Stomach (tissue), 8 donors: ENCODE measurements at regions not wholly inside any gene's neighbourhood (a gene's known extent, or its start where the extent isn't known, plus 50 kb on each side); places are given as distances from the start of the nearest gene placed in this dataset.
"Not testable (repeated sequence)": the region's sequence is repeated elsewhere in the genome, so short reads cannot be mapped to it uniquely, and the experiment has no call there.

Experiments used
- DNase-seq, 2 donors: peaks; one replicate each; pipeline versions ENCODE4 v3.0.0 to v3.0.0-alpha.2; 2013 to 2019
- H3K27ac ChIP-seq, 5 donors: fragments of 200-600 bp in 4 of 5; sonication (generic) in 4 of 5; one replicate each; pipeline ENCODE4 v1.5.1; 2013 to 2019; ENCODE audit warnings: mild to moderate bottlenecking in 1 of 5, moderate library complexity in 1 of 5
- H3K27me3 ChIP-seq, 3 donors: fragments of 200-600 bp; sonication (generic); one replicate each; pipeline ENCODE4 v1.5.1; 2017 to 2019; ENCODE audit warnings: mixed run types in 1 of 3
- H3K36me3 ChIP-seq, 4 donors: fragments of 200-600 bp; sonication (generic); 1 replicate in 3 of 4; 2 replicates in 1 of 4; pipeline ENCODE4 v1.5.1; 2016 to 2019
- H3K4me1 ChIP-seq, 4 donors: fragments of 200-600 bp; sonication (generic); one replicate each; pipeline ENCODE4 v1.5.1; 2016 to 2019
- H3K4me3 ChIP-seq, 4 donors: fragments of 200-600 bp; sonication (generic) in 3 of 4; one replicate each; pipeline ENCODE4 v1.5.1; 2016 to 2019; ENCODE audit warnings: mild to moderate bottlenecking in 1 of 4
- H3K9me3 ChIP-seq, 4 donors: fragments of 200-600 bp; sonication (generic); one replicate each; pipeline ENCODE4 v1.5.1; 2016 to 2019
- EP300 ChIP-seq: sonication (generic); formaldehyde crosslinking; IDR thresholded peaks from one replicate; pipeline ENCODE4 v1.6.1; 2017; ENCODE audit warnings: antibody characterized with exemption
- POLR2A ChIP-seq, 4 donors: fragments of 450-650 bp; IDR thresholded peaks; one replicate each; pipeline ENCODE4 v1.6.1; 2016; ENCODE audit warnings: antibody characterized with exemption in 4 of 4, control low read depth in 2 of 4, mild to moderate bottlenecking in 1 of 4, moderate library complexity in 1 of 4
- POLR2AphosphoS5 ChIP-seq, 3 donors: sonication (generic); formaldehyde crosslinking; IDR thresholded peaks; one replicate each; pipeline ENCODE4 v1.6.1; 2016; ENCODE audit warnings: antibody characterized with exemption in 3 of 3
- WGBS, 5 donors: extraction: QIAGEN DNeasy Blood & Tissue Kit in 3 of 5; methylation state at CpG; one replicate each; pipeline versions ENCODE4 v1.1.5 to v1.1.7; 2013 to 2018; 5-methylcytosine and 5-hydroxymethylcytosine counted together
- intact Hi-C: fragments of 100-400 bp; cut with DNase I; formaldehyde crosslinking; loops from one replicate; pipeline ENCODE4 v1.15.1; 2023; ENCODE audit warnings: low total_unique reads
- TF ChIP-seq, protein P1 (sequence below), 7 experiments: fragments of 450-650 bp in 4 of 7; fragments of 200-600 bp in 3 of 7; sonication (generic) in 3 of 7; IDR thresholded peaks; one replicate each; pipeline ENCODE4 v1.5.1; 2016 to 2019; ENCODE audit warnings: antibody characterized with exemption in 7 of 7, control low read depth in 2 of 7, mild to moderate bottlenecking in 1 of 7
- donor health status: healthy with polysubstance abuse.
- donor health status: Bipolar disorder and iron deficiency.
- donor health status: healthy.

DNA sequence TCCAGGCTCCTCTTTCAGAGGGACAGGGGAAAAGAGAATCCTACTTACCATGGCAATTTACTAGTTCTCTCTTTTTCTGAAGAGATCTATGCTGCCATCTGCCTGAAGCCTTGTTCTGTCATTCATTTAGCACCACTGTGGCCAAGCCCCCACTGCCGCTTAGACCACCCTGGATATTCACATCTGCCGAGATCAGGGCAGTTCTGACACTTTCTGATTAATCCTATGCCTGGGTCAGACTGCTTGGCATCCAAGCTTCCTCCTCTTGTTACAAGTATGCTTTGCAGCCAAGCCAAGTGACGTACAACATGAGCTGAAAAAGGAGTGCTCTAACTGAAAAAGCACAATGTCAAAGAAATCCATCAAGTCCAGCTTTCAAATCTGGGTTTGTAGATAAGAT, 332.6 kb downstream of the SUCLG1 start:
- Histone ChIP-seq H3K4me3 (no peak overlapping the region), H3K9me3 (peaks cover 0 to 8% (median 0%) of the 10 kb centered on the region in 4 donors), H3K27me3 (no peaks in the 10 kb centered on the region), H3K27ac (no peak overlapping the region), H3K4me1 (no peaks in the 10 kb centered on the region), H3K36me3 (no peaks in the 10 kb centered on the region)
- DNase-seq = peak in 1 of 2 donors; percentile 38
- no peak for TF ChIP-seq EP300
- TF ChIP-seq, protein P1, sequence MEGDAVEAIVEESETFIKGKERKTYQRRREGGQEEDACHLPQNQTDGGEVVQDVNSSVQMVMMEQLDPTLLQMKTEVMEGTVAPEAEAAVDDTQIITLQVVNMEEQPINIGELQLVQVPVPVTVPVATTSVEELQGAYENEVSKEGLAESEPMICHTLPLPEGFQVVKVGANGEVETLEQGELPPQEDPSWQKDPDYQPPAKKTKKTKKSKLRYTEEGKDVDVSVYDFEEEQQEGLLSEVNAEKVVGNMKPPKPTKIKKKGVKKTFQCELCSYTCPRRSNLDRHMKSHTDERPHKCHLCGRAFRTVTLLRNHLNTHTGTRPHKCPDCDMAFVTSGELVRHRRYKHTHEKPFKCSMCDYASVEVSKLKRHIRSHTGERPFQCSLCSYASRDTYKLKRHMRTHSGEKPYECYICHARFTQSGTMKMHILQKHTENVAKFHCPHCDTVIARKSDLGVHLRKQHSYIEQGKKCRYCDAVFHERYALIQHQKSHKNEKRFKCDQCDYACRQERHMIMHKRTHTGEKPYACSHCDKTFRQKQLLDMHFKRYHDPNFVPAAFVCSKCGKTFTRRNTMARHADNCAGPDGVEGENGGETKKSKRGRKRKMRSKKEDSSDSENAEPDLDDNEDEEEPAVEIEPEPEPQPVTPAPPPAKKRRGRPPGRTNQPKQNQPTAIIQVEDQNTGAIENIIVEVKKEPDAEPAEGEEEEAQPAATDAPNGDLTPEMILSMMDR (IDR thresholded peaks at IDR 0.05) = no peak
- TF ChIP-seq POLR2A (IDR thresholded peaks at IDR 0.05) = no peak
- no peak for TF ChIP-seq POLR2AphosphoS5 (IDR thresholded peaks at IDR 0.05)
- 33 to 44% (median 40%) methylated on average over 3 of the region's 3 CpGs for WGBS, 5 donors
- intact Hi-C loops = no loop called here

- Histone ChIP-seq H3K36me3 (no peaks in the 10 kb centered on the region), H3K9me3 (peaks cover 0 to 8% (median 0%) of the 10 kb centered on the region in 4 donors), H3K4me1 (no peaks in the 10 kb centered on the region), H3K4me3 (no peak overlapping the region), H3K27me3 (no peaks in the 10 kb centered on the region), H3K27ac (no peak overlapping the region)
- WGBS, 5 donors = 50 to 90% (median 73%) methylated on average over 1 of the region's 1 CpG
- DNase-seq = no peak
- TF ChIP-seq POLR2A (IDR thresholded peaks at IDR 0.05) (no peak), POLR2AphosphoS5 (IDR thresholded peaks at IDR 0.05) (no peak), EP300 (no peak)
- TF ChIP-seq, protein P1 (IDR thresholded peaks at IDR 0.05) = no peak
- intact Hi-C loops = no loop called here
Measured at GRCh38 chr2:84126084-84126483, 333.0 kb downstream of the SUCLG1 start.

DNA sequence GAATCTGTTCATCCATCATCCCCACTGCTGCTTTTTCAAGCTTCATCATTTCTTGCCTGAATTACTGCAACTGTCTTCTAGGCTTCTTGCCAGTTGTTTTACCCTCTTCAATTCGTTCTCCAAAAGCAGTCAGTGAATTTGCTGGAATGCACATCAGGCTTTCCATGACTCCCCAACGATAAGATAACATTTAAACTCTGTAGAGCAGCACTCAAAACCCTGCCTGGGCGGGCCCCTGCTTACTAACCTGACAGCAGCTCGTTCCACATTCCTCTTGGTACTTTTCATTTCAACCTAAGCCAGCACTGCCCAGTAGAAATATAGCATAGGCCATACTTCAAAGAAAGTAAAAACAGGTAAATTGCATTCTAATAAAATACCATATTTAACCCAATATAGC, 342.9 kb downstream of the SUCLG1 start:
- H3K27me3 ChIP-seq = no peaks in the 10 kb centered on the region
- no peak for TF ChIP-seq POLR2AphosphoS5 (IDR thresholded peaks at IDR 0.05)
- no peak for TF ChIP-seq POLR2A (IDR thresholded peaks at IDR 0.05)
- TF ChIP-seq, protein P1 (IDR thresholded peaks at IDR 0.05) = no peak
- no peak for TF ChIP-seq EP300
- H3K36me3 ChIP-seq = no peaks in the 10 kb centered on the region
- no peak overlapping the region for H3K27ac ChIP-seq
- WGBS, 5 donors = 24 to 41% (median 36%) methylated on average over 4 of the region's 4 CpGs
- H3K9me3 ChIP-seq = peaks cover 0 to 14% (median 10%) of the 10 kb centered on the region in 4 donors
- H3K4me1 ChIP-seq = no peaks in the 10 kb centered on the region
- intact Hi-C loops = no loop called here
- peak in 1 of 2 donors; percentile 10 for DNase-seq
- no peak overlapping the region for H3K4me3 ChIP-seq

DNA sequence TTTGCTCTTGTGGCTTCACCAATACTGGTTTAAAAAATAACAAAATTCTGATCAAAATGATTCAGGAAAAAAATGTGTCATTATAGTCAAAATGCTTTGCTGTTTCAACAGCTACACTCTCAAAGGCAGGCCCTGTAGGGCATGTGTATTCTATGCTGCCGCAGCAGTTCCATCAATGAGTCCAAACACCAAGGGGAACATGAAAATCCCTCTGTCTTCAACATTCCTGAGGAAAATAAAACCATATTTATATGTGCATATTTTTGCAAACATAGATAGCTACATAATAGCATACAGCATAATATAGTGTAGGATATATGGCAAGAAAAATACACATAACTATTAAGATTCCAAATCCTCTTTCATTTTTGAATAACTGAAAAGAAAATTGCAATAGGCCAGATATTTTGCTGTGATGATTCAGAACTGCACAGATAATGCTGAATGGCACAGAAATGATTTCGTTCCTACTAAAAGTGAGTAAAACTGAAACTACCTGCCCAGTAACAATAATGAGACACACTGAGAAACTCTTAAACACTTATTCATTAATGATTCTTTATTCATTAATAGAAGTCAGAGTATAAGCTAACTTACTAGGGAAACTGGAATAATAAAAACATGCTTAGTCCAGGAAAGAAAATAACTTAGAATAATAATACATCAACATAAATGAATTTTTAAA, 343.8 kb downstream of the SUCLG1 start:
- TF ChIP-seq, protein P1 (IDR thresholded peaks at IDR 0.05) = no peak
- TF ChIP-seq POLR2A (IDR thresholded peaks at IDR 0.05) (no peak), POLR2AphosphoS5 (IDR thresholded peaks at IDR 0.05) (no peak), EP300 (no peak)
- H3K4me3 ChIP-seq = no peak overlapping the region
- WGBS, 5 donors = 40 to 75% (median 45%) methylated on average over 2 of the region's 2 CpGs
- DNase-seq = no peak
- intact Hi-C loops = no loop called here
- H3K27me3 ChIP-seq = no peaks in the 10 kb centered on the region
- H3K36me3 ChIP-seq = no peaks in the 10 kb centered on the region
- peaks cover 0 to 14% (median 10%) of the 10 kb centered on the region in 4 donors for H3K9me3 ChIP-seq
- no peaks in the 10 kb centered on the region for H3K4me1 ChIP-seq
- H3K27ac ChIP-seq = no peak overlapping the region

DNA sequence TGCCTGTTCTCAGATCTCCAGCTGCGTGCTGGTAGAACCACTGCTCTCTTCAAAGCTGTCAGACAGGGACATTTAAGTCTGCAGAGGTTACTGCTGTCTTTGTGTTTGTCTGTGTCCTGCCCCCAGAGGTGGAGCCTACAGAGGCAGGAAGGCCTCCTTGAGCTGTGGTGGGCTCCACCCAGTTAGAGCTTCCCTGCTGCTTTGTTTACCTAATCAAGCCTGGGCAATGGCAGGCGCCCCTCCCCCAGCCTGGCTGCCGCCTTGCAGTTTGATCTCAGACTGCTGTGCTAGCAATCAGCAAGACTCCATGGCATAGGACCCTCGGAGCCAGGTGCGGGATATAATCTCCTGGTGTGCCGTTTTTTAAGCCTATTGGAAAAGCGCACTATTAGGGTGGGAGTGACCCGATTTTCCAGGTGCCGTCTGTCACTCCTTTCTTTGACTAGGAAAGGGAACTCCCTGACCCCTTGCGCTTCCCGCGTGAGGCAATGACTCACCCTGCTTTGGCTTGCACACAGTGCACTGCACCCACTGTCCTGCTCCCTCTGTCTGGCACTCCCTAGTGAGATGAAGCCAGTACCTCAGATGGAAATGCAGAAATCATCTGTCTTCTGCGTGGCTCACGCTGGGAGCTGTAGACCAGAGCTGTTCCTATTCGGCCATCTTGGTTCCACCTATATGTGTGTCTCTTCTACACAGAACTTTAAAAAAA, 355.1 kb downstream of the SUCLG1 start:
- H3K4me1 ChIP-seq, H3K27me3 ChIP-seq, H3K36me3 ChIP-seq, H3K27ac ChIP-seq, intact Hi-C loops, H3K4me3 ChIP-seq, DNase-seq: not testable (repeated sequence)
- peaks cover 5 to 17% (median 12%) of the 10 kb centered on the region in 4 donors for H3K9me3 ChIP-seq
- 89 to 94% (median 92%) methylated on average over 15 of the region's 15 CpGs for WGBS, 5 donors
